ENCODE measurements at regions not wholly inside any gene's neighbourhood (a gene's known extent, or its start where the extent isn't known, plus 50 kb on each side); places are given as distances from the start of the nearest gene placed in this dataset.

DNA sequence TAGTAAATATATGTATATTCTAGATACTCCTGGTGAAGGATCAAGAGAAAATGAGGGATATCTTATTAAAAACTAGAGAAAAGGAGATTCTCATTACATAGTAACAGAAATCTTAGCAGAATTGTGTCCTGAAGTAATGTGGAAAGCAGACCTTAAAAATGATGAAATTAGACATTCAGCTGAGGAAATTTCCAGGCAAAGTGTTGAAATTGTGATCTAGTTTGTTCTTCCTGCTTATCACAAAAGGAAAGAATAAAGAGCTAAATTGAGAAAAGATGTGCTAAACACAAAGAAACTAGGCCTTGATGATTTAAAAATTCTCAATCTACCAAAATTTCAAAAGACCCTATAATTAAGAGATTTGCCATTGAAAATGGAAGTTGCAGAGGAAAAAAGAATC lies 362.6 kb upstream of the PLSCR5 start:
- TF ChIP-seq, protein P1, sequence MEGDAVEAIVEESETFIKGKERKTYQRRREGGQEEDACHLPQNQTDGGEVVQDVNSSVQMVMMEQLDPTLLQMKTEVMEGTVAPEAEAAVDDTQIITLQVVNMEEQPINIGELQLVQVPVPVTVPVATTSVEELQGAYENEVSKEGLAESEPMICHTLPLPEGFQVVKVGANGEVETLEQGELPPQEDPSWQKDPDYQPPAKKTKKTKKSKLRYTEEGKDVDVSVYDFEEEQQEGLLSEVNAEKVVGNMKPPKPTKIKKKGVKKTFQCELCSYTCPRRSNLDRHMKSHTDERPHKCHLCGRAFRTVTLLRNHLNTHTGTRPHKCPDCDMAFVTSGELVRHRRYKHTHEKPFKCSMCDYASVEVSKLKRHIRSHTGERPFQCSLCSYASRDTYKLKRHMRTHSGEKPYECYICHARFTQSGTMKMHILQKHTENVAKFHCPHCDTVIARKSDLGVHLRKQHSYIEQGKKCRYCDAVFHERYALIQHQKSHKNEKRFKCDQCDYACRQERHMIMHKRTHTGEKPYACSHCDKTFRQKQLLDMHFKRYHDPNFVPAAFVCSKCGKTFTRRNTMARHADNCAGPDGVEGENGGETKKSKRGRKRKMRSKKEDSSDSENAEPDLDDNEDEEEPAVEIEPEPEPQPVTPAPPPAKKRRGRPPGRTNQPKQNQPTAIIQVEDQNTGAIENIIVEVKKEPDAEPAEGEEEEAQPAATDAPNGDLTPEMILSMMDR (IDR thresholded peaks at IDR 0.05): no peak
- TF ChIP-seq POLR2AphosphoS5 (IDR thresholded peaks at IDR 0.05): no peak
- TF ChIP-seq POLR2A (IDR thresholded peaks at IDR 0.05): no peak
- no peak for TF ChIP-seq EP300 (IDR thresholded peaks at IDR 0.05)
